HUES48 (cell line): ENCODE measurements at regions not wholly inside any gene's neighbourhood (a gene's known extent, or its start where the extent isn't known, plus 50 kb on each side); places are given as distances from the start of the nearest gene placed in this dataset.
"Not testable (repeated sequence)": the region's sequence is repeated elsewhere in the genome, so short reads cannot be mapped to it uniquely, and the experiment has no call there.

Experiments used
- H3K27ac ChIP-seq: one replicate; pipeline ENCODE4 v1.7.0; 2013; ENCODE audit warnings: low read depth, low read length, inconsistent platforms
- H3K27me3 ChIP-seq: 2 replicates; pipeline ENCODE4 v1.6.1; 2013; ENCODE audit warnings: mild to moderate bottlenecking, low read length; ENCODE audit not compliant: control insufficient read depth, insufficient read depth
- H3K36me3 ChIP-seq: 2 replicates; pipeline ENCODE4 v1.6.1; 2013; ENCODE audit warnings: low read length; ENCODE audit not compliant: control insufficient read depth, insufficient read depth
- H3K4me1 ChIP-seq: 2 replicates; pipeline ENCODE4 v1.6.1; 2013; ENCODE audit warnings: mild to moderate bottlenecking, low read length; ENCODE audit not compliant: control insufficient read depth, insufficient read depth
- H3K4me3 ChIP-seq: 2 replicates; pipeline ENCODE4 v1.5.1; 2013; ENCODE audit warnings: mild to moderate bottlenecking, low read depth, low read length
- H3K9ac ChIP-seq: 2 replicates; pipeline ENCODE4 v1.6.1; 2013; ENCODE audit warnings: mild to moderate bottlenecking, low read depth, low read length, moderate library complexity
- H3K9me3 ChIP-seq: 2 replicates; pipeline ENCODE4 v1.6.1; 2013; ENCODE audit warnings: low read length; ENCODE audit not compliant: control insufficient read depth, insufficient read depth

GRCh38 chr12:75614396-75614795, 103.0 kb upstream of the KRR1 start:
- not testable (repeated sequence) for H3K9ac ChIP-seq, H3K27me3 ChIP-seq, H3K4me1 ChIP-seq, H3K9me3 ChIP-seq, H3K4me3 ChIP-seq, H3K36me3 ChIP-seq, H3K27ac ChIP-seq

- H3K36me3 ChIP-seq, result no peaks in the 10 kb centered on the region
- no peaks in the 10 kb centered on the region for H3K9me3 ChIP-seq
- no peak overlapping the region for H3K4me3 ChIP-seq
- no peaks in the 10 kb centered on the region for H3K27me3 ChIP-seq
- no peaks in the 10 kb centered on the region for H3K4me1 ChIP-seq
- H3K9ac ChIP-seq, result no peak overlapping the region
- no peak overlapping the region for H3K27ac ChIP-seq
Measured at GRCh38 chr12:75613981-75614380, 102.6 kb upstream of the KRR1 start.

GRCh38 chr12:75611041-75611440, 99.6 kb upstream of the KRR1 start:
- H3K4me3 ChIP-seq, result no peak overlapping the region
- no peak overlapping the region for H3K27ac ChIP-seq
- H3K36me3 ChIP-seq, result no peaks in the 10 kb centered on the region
- no peaks in the 10 kb centered on the region for H3K27me3 ChIP-seq
- no peaks in the 10 kb centered on the region for H3K4me1 ChIP-seq
- H3K9me3 ChIP-seq, result no peaks in the 10 kb centered on the region
- no peak overlapping the region for H3K9ac ChIP-seq

GRCh38 chr12:75606956-75607355, 95.5 kb upstream of the KRR1 start:
- H3K27ac ChIP-seq, result no peak overlapping the region
- no peaks in the 10 kb centered on the region for H3K27me3 ChIP-seq
- no peaks in the 10 kb centered on the region for H3K36me3 ChIP-seq
- H3K9me3 ChIP-seq, result no peaks in the 10 kb centered on the region
- H3K4me3 ChIP-seq, result no peak overlapping the region
- H3K4me1 ChIP-seq, result no peaks in the 10 kb centered on the region
- H3K9ac ChIP-seq, result no peak overlapping the region

- H3K27me3 ChIP-seq, result no peaks in the 10 kb centered on the region
- H3K9me3 ChIP-seq, result no peaks in the 10 kb centered on the region
- no peaks in the 10 kb centered on the region for H3K4me1 ChIP-seq
- H3K9ac ChIP-seq, result no peak overlapping the region
- no peak overlapping the region for H3K4me3 ChIP-seq
- H3K36me3 ChIP-seq, result no peaks in the 10 kb centered on the region
- no peak overlapping the region for H3K27ac ChIP-seq
Measured at GRCh38 chr12:75606151-75606550, 94.7 kb upstream of the KRR1 start.

- H3K27me3 ChIP-seq, result no peaks in the 10 kb centered on the region
- no peak overlapping the region for H3K27ac ChIP-seq
- H3K4me1 ChIP-seq, result no peaks in the 10 kb centered on the region
- H3K9ac ChIP-seq, result no peak overlapping the region
- no peaks in the 10 kb centered on the region for H3K9me3 ChIP-seq
- no peaks in the 10 kb centered on the region for H3K36me3 ChIP-seq
- no peak overlapping the region for H3K4me3 ChIP-seq
Measured at GRCh38 chr12:75603475-75603874, 92.1 kb upstream of the KRR1 start.

GRCh38 chr12:75602106-75602505, 90.7 kb upstream of the KRR1 start:
- Histone ChIP-seq H3K9ac (no peak overlapping the region), H3K9me3 (no peaks in the 10 kb centered on the region), H3K4me1 (no peaks in the 10 kb centered on the region), H3K36me3 (no peaks in the 10 kb centered on the region), H3K27me3 (no peaks in the 10 kb centered on the region), H3K27ac (no peak overlapping the region), H3K4me3 (no peak overlapping the region)

GRCh38 chr12:75600146-75600545, 88.7 kb upstream of the KRR1 start:
- H3K4me3 ChIP-seq, result no peak overlapping the region
- no peak overlapping the region for H3K27ac ChIP-seq
- no peaks in the 10 kb centered on the region for H3K36me3 ChIP-seq
- no peaks in the 10 kb centered on the region for H3K4me1 ChIP-seq
- no peak overlapping the region for H3K9ac ChIP-seq
- no peaks in the 10 kb centered on the region for H3K9me3 ChIP-seq
- H3K27me3 ChIP-seq, result no peaks in the 10 kb centered on the region

- Histone ChIP-seq H3K4me1 (no peaks in the 10 kb centered on the region), H3K9ac (no peak overlapping the region), H3K27me3 (no peaks in the 10 kb centered on the region), H3K27ac (no peak overlapping the region), H3K4me3 (no peak overlapping the region), H3K9me3 (no peaks in the 10 kb centered on the region), H3K36me3 (no peaks in the 10 kb centered on the region)
Measured at GRCh38 chr12:75599061-75599460, 87.7 kb upstream of the KRR1 start.

- H3K36me3 ChIP-seq, result no peaks in the 10 kb centered on the region
- H3K27me3 ChIP-seq, result no peaks in the 10 kb centered on the region
- H3K27ac ChIP-seq, result no peak overlapping the region
- H3K4me1 ChIP-seq, result no peaks in the 10 kb centered on the region
- no peak overlapping the region for H3K4me3 ChIP-seq
- H3K9ac ChIP-seq, result no peak overlapping the region
- H3K9me3 ChIP-seq, result no peaks in the 10 kb centered on the region
Measured at GRCh38 chr12:75596406-75596805, 85.0 kb upstream of the KRR1 start.

- no peak overlapping the region for H3K4me3 ChIP-seq
- H3K9me3 ChIP-seq, result no peaks in the 10 kb centered on the region
- H3K27me3 ChIP-seq, result no peaks in the 10 kb centered on the region
- no peaks in the 10 kb centered on the region for H3K4me1 ChIP-seq
- H3K36me3 ChIP-seq, result no peaks in the 10 kb centered on the region
- H3K9ac ChIP-seq, result no peak overlapping the region
- H3K27ac ChIP-seq, result no peak overlapping the region
Measured at GRCh38 chr12:75592638-75593335, 81.4 kb upstream of the KRR1 start.

- H3K27me3 ChIP-seq, result no peaks in the 10 kb centered on the region
- H3K4me1 ChIP-seq, result no peaks in the 10 kb centered on the region
- no peak overlapping the region for H3K9ac ChIP-seq
- no peaks in the 10 kb centered on the region for H3K36me3 ChIP-seq
- H3K27ac ChIP-seq, result no peak overlapping the region
- no peaks in the 10 kb centered on the region for H3K9me3 ChIP-seq
- H3K4me3 ChIP-seq, result no peak overlapping the region
Measured at GRCh38 chr12:75592086-75592485, 80.7 kb upstream of the KRR1 start.
